GM19395 (cell line): ENCODE measurements at regions not wholly inside any gene's neighbourhood (a gene's known extent, or its start where the extent isn't known, plus 50 kb on each side); places are given as distances from the start of the nearest gene placed in this dataset.

ENCODE experiments used
- ATAC-seq: cut with Tn5 transposase; IDR thresholded peaks from one replicate; pipeline ENCODE4 v1.9.1; 2021; ENCODE audit warnings: mild to moderate bottlenecking, moderate library complexity; ENCODE audit not compliant: unreplicated experiment

GRCh38 chr21:16071761-16072160 is 342.0 kb downstream of the USP25 start:
- ATAC-seq = no peak

- no peak for ATAC-seq
Measured at GRCh38 chr21:16072221-16072620, 342.4 kb downstream of the USP25 start.

- no peak for ATAC-seq
Measured at GRCh38 chr21:16072737-16073136, 343.0 kb downstream of the USP25 start.

- ATAC-seq = no peak
Measured at GRCh38 chr21:16073586-16073985, 343.8 kb downstream of the USP25 start.

GRCh38 chr21:16074950-16075489 is 345.2 kb downstream of the USP25 start:
- ATAC-seq = no peak

- ATAC-seq = no peak
Measured at GRCh38 chr21:16075649-16076282, 346.0 kb downstream of the USP25 start.

GRCh38 chr21:16076465-16076864 is 346.7 kb downstream of the USP25 start:
- no peak for ATAC-seq

GRCh38 chr21:16078382-16078781 is 348.6 kb downstream of the USP25 start:
- ATAC-seq = no peak

- ATAC-seq = no peak
Measured at GRCh38 chr21:16079830-16080229, 350.0 kb downstream of the USP25 start.

- no peak for ATAC-seq
Measured at GRCh38 chr21:16081304-16081703, 351.5 kb downstream of the USP25 start.

- peak; percentile 65 for ATAC-seq
Measured at GRCh38 chr21:16082038-16082816, 352.4 kb downstream of the USP25 start.

- ATAC-seq = no peak
Measured at GRCh38 chr21:16084776-16085364, 355.1 kb downstream of the USP25 start.

- ATAC-seq = no peak
Measured at GRCh38 chr21:16085421-16085820, 355.6 kb downstream of the USP25 start.

- ATAC-seq = no peak
Measured at GRCh38 chr21:16086121-16086520, 356.3 kb downstream of the USP25 start.

GRCh38 chr21:16086936-16087335 is 357.2 kb downstream of the USP25 start:
- no peak for ATAC-seq

- ATAC-seq = no peak
Measured at GRCh38 chr21:16087523-16087922, 357.7 kb downstream of the USP25 start.

- ATAC-seq = no peak
Measured at GRCh38 chr21:16088056-16088455, 358.3 kb downstream of the USP25 start.

- no peak for ATAC-seq
Measured at GRCh38 chr21:16095005-16095404, 365.2 kb downstream of the USP25 start.

- ATAC-seq = no peak
Measured at GRCh38 chr21:16096988-16097387, 367.2 kb downstream of the USP25 start.

- ATAC-seq = no peak
Measured at GRCh38 chr21:16102113-16102512, 372.3 kb downstream of the USP25 start.

GRCh38 chr21:16108561-16109075 is 378.8 kb downstream of the USP25 start:
- no peak for ATAC-seq
